ENCODE measurements at regions not wholly inside any gene's neighbourhood (a gene's known extent, or its start where the extent isn't known, plus 50 kb on each side); places are given as distances from the start of the nearest gene placed in this dataset.

DNA sequence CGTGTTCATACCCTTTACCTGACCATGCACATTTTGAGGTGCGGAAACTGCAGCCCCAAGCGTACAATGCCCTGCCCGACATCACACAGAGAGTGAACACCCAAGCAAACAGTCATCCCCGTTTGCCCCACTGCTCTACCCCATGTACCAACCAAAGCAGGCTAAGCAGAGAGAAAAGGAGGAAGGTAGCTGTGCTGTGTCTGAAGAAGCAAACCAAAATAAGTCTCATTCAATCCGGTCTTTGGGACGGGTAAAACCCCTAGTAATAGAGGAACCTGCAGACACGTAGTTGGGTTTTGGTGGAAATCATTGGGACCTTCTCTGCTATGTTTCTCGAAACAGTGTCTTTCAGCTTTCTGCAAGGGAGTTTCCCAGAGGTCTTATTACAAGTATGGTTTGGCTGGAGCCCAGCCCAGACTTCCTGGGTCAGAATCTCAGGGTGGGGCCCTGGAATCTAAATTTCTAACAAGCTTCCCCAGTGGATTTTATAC, 164.6 kb upstream of the HES1 start:
- peak; percentile 5 for DNase-seq

GRCh38 chr3:193971966-193972365, 164.0 kb upstream of the HES1 start:
- DNase-seq = no peak

DNA sequence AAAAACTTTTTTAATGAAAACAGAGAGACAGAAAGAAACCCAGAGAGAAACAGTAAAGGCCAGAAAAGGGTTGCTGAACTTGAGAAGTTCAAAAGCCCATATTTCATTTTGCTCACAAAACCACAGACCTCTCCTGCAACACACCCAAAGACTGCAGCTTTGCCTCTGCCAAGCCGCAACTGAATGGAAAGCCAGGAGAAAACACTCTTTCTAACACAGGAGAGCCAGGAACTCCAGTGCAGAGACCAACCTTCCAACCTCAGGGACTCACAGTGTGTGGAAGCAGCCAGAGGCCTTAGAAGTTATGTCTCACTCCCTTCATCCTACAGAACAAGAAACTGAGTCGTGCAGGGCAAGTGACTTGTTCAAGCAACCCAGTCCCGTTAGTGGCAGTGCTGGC, 163.1 kb upstream of the HES1 start:
- DNase-seq = no peak

GRCh38 chr3:193974191-193974652, 161.7 kb upstream of the HES1 start:
- DNase-seq = no peak

- DNase-seq = no peak
These were observed 161.0 kb upstream of the HES1 start for GRCh38 chr3:193974671-193975535.

- no peak for DNase-seq
These were observed 158.3 kb upstream of the HES1 start for GRCh38 chr3:193977622-193978021.

- DNase-seq = no peak
These were observed 157.9 kb upstream of the HES1 start for GRCh38 chr3:193978030-193978429.

- DNase-seq = no peak
These were observed 157.5 kb upstream of the HES1 start for GRCh38 chr3:193978486-193978885.

DNA sequence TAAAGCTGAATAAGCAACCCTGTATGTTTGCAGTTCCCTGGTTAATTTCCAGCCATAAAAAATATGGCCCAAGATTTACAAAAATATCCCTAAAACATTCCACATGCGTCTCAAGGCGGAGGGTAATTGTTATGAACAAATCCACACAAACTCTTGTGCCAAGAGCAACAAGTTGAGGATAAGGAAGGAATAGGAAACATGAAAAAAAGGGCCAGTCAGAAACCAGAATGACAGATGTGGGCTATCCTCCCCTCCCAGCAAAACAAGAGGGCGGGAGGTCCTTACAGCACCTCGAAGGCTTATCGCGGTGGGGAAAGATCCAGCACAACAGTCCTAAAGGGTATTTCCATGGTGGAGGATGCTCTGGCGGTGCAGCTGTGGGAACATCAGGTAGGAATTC, 155.6 kb upstream of the HES1 start:
- no peak for DNase-seq

GRCh38 chr3:193980905-193981304, 155.0 kb upstream of the HES1 start:
- no peak for DNase-seq

- DNase-seq = no peak
These were observed 154.4 kb upstream of the HES1 start for GRCh38 chr3:193981504-193981903.

GRCh38 chr3:193982258-193982659, 153.7 kb upstream of the HES1 start:
- DNase-seq = no peak

DNA sequence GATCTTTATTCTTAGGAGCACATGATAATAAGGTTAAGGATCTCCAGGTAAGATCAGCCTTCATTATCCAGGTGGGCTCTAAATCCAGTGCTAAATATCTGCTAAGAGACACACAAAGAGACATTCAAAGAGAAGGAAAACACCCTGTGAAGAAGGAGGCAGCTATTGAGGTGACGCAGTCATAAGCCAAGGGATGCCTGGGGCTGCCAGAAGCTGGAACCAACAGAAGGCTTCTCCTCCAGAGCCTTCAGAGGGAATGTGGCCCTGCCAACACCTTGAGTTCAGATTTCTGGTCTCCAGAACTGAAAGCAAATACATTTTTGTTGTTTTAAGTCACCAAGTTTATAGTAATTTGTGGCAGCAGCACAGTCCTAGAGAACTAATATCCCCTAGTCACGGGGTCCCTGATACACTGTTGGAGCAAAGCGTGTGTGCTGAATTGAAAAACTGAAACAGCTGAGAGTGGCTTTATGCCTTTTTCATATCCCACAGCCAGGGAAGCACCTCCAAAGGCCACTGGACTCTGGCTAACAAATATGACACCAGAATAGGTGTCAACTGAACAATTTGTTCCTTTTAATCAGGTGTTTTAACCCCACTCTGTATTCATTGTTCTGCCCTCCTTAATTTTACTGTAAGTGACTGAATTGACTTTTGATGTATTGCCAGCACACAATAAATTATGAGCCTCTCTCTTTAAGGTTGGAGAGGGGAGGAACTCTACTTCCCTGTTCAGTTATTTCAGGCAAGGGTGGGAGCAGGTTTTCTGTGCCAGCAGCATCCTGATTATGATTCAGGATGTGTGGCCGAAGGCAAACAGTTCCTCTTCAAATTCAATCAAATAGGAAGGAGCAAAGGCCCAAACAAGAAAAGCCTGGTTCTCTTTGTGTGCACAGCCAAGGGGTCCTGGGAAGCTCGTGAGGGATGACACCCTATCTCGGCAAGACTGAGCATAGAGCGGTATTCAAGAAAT, 151.8 kb upstream of the HES1 start:
- DNase-seq = no peak

DNA sequence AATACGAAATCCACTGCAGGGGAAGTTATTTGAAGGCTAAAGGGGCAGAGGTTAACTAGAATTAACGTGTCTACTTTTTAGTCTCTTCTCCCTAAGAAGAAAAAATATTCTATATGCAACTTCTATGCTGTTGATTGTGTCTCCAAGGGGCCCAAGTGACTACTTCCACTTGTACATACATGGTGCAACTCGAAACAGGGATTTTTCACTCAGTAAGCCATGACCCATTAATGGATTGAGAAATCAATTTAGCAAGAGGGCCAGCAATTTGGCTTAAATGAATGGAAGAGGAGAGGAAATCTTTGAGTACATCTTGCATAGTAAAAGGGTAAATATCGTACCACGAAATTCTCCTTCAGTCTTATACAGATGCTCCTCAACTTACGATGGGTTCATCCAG, 151.1 kb upstream of the HES1 start:
- no peak for DNase-seq

GRCh38 chr3:193987186-193987585, 148.8 kb upstream of the HES1 start:
- DNase-seq = no peak

DNA sequence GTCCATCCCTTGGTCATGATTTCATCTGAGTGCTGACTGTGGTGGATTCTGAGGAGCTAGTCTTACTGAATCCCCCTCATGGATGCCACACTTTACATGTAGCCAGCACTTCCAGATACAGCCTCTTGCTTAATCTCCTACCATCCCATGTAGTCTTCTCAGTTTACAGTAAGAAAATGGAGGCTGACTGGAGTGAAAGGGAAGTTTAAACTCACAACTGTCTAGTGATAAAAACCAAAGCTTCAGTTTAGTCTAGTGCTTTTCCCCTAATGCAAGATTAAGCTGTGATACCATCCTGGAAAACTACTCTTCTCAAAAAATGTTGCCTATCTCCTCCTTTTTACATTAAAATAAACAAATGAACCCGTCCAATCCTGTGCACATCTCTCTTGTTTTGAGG, 146.8 kb upstream of the HES1 start:
- no peak for DNase-seq

GRCh38 chr3:193991666-193992424, 144.1 kb upstream of the HES1 start:
- no peak for DNase-seq

DNA sequence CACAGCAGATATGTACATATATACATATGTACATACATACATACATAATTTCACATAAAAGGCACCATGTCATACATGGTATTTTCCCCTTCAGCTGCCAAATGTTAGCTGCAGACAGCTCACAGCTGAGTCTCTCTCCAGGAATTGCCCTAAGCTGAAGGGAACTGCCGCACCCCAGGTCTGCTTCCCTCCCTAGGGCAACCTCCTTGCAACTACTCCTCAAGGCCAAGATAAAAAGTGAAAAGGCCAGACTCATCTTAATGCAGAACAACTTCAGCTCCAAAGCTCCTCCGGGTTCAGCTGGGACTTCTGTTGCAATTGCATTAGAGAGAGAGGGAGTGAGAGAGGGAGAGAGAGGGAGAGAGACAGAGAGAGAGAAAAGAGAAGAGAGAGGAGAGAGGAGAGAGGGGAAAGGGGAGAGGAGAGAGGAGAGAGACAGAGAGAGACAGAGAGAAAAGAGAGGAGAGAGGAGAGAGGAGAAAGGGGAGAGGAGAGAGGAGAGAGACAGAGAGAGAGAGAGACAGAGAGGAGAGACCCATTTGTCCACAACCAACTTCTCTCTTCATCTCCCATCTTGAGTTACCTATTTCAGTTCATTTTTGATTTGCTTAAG, 143.4 kb upstream of the HES1 start:
- no peak for DNase-seq

- DNase-seq = no peak
These were observed 139.7 kb upstream of the HES1 start for GRCh38 chr3:193996221-193996620.

GRCh38 chr3:193996641-193997089, 139.3 kb upstream of the HES1 start:
- no peak for DNase-seq

DNA sequence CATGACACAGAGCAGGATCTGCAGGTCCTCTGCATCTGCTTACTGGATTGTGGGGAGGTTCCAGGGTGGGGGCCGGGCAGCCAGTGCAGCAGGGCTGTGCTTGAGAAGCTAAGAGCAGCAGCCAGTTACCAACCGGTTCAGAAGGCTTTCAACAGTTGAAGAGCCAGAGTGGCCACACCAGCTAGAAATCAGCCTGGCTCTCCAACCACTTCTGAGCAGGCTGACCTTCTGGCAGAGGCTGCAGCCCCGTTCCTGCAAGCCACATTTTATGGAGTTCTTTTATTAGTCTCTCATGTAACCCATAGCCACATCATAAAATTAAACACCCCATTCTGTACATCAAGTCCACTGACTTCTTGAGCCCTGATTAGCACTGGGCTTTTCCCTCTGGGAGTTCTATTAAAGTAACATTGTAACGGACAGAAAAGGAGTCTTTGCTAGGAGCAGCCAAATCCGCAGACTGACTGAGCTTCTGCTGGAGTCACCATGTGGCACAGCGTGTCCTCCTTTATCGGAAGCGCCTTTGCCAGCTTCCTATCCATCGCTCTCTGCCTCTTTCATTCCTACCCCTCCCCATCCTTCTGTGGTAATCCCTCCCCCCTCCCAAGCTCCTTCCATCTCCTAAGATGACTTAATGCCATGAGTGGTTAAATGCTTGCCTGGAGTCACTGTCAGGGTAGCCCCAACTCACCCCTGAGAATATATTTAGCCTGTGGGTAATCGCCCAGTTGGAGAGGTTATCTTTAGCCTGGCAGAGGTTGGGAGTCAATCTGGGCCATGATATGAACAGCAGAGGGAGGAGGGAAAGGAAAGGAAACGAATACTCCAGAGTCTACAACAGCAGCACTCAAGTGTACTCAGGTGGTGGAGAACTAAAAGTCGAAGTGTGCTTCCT, 138.5 kb upstream of the HES1 start:
- no peak for DNase-seq

Measured in CD4-positive, alpha-beta T cell treated with Interleukin-17A for 1 hour (primary cell).